ENCODE measurements at regions not wholly inside any gene's neighbourhood (a gene's known extent, or its start where the extent isn't known, plus 50 kb on each side); places are given as distances from the start of the nearest gene placed in this dataset.

GRCh38 chr6:104284872-104285271, 574.8 kb downstream of the HACE1 start:
- TF ChIP-seq CTCF (IDR thresholded peaks at IDR 0.05) (no peak), ZFX (IDR thresholded peaks at IDR 0.05; ENCODE audit: borderline replicate concordance) (no peak)

Data from 22Rv1 (cell line).